8988T (cell line): ENCODE measurements at regions not wholly inside any gene's neighbourhood (a gene's known extent, or its start where the extent isn't known, plus 50 kb on each side); places are given as distances from the start of the nearest gene placed in this dataset.

Source experiments
- DNase-seq: peaks from one replicate; pipeline ENCODE4 v3.0.0; 2011

DNA sequence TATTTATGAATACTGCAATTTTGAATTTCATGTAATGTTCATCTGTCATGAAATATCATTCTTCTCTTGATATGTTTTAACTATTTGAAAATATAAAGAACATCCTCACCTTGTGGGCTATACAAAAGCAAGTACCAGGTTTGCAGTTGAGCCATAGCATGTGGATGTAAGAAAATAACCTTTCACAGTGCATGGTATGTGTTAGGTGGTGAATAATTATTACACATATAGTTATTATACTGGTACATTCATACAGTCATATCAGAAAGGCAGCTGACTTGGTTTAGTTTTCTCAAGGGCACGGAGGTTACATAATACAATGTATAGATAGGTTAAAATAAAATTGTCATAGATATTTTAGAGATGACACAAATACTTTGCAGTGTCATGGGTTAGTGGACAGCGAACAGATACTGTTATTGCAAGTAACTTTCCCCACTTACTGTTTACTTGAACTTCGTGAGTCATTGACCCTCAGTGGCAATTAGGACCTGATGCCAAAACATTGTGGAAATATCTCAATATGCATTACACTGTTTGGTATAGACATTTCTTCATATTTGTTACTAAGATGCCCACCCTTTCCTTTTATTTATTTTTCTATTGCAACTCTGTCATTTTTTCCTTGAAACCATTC is 445.4 kb upstream of the GOT2 start:
- no peak for DNase-seq

GRCh38 chr16:59173408-59173831 is 439.3 kb upstream of the GOT2 start:
- DNase-seq = no peak

DNA sequence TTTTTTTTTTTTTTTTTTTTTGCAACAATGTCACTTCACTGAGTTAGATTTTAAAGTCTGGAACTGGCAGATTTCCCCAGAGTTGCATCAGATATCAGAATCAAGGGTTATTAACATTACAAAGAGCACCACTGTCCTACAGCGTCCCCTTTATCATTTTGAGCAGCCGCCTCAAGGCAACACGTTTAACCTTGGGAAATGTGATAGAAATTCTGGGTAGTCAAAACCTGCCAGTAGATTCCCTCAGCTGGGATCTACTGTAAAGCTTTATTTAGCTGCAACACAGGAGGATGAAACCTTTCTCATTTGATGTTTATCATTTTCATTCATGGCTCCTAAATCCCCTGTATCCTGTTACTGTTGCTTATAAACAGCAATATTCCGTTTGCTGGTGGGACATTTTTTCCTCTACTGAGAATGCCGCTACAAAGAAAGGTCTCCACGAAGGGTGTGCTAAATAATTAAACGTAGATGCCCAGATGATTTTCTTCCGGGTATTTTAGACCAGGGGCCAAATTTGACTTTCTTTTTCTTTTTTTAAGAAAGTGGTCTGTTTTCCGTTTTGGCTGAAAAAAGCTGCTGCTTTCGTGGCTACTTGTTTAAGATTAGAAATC is 436.1 kb upstream of the GOT2 start:
- DNase-seq = no peak

GRCh38 chr16:59169168-59169567 is 435.1 kb upstream of the GOT2 start:
- no peak for DNase-seq

DNA sequence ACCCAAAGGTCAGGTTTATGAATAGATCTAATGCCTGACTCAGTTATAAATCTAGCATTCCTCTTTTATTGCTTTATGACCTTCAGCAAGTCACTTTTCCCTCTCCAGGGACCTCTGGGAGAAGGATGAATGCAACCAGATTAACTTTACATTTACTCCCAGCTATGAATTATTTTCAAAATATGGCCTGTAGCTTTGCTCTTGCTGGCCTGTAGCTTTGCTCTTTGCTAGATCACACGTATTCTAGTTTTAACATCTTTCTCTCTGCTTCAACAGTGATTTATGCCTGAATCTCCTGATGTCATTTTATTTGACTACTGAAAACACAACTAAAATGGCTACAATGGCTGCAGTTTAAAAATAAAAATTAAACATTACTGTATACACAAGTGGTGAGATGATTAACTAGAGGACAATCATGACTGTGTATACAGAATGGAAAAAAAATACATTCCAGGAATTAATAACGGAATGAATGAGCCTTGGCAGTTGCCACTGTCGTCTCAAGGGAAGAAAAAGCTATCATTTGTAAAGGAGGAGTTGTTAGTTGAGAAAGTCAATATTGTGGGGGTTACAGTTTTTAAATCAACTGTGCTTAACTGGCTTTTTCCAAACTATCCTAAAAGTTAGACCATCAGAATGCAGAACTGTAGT is 434.5 kb upstream of the GOT2 start:
- no peak for DNase-seq

DNA sequence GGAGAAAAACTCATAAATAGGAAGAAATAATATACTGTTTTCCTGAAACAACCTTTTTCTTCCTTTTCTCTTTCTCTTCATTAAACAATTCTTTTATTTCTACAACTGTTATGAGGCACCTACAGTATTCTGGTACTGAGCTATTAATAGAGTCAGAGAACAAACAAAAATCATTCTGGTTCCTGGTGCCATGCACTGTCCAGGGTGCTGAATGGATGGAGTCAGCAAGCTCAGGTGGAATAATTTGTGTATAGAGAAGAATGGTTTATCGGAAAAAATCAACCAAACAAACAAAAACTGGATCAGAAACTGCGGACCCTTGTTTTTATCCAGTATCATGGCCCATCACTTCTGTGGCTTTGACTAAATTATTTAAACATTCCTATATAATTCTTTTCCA is 430.3 kb upstream of the GOT2 start:
- DNase-seq = no peak

DNA sequence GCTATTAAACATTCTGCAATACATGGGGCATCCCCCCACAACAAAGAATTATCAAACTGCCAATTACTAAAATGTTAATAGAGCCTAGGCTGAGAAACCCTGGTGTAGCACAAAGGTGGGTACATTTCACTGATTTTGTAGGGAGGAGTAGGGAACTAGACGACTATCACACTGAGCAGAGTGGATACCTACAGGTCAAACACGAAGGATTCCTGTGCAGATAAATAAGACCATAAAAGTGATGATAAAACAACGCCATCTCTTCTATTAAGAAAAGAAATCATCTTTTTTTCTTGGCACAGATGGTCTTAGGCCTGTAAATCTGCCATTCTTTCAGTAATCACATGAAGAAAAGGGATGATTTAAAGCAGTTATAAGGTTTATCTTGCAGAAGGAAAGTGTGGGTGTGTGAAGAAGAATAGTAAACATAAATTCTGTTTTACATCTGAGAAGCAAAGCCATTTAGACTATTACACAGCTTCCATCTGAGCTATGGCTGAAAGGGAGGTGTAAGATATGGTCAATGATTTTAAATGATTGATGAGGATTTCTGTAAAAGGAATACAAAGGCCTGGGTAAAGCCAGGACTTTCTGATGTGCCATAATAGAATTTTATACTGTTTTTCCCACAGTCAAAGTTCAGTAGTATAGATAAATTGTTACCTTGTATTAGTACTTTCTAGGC is 429.4 kb upstream of the GOT2 start:
- DNase-seq = no peak

GRCh38 chr16:59161679-59162078 is 427.6 kb upstream of the GOT2 start:
- DNase-seq = no peak

DNA sequence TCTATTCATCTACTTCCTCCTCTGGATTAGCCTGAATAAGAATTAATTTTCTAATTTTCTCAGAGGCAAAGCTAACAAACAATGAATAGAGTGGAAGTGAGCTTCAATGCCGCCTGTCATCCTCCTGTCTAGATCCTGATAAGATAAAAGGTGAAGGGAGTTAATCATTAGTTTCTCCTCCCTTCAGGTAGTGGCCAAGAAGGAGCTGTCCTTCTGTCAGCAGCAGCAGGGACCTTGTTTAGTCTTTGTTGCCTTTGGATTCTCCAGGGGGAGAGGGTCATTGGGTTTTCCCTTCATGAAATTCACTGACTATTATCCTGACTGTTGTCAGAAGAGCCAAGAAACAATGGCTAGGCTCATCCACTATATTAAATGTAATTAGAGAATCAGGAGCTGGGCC is 420.2 kb upstream of the GOT2 start:
- DNase-seq = no peak

DNA sequence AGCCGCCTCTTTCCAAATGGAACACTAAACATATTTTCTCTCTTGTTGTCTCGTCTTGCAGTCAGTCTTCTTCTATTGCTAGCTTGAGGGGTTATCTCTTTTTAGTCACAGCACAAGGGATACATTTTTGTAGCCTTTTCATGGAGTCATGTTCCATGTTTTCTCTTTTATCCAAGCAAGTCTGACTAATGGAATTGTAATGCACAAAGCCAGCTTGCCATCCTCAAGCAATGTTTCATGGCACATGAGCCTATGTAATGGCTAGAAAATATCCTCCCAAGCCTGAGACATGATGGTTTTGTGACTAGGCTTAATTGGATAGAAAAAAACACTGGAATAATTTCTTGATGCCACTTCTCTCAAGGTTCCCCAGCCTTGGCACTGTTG is 414.6 kb upstream of the GOT2 start:
- DNase-seq = no peak

- no peak for DNase-seq
Observed at GRCh38 chr16:59148056-59148768, 414.1 kb upstream of the GOT2 start.

- no peak for DNase-seq
Observed at GRCh38 chr16:59146140-59146539, 412.0 kb upstream of the GOT2 start.

GRCh38 chr16:59144841-59145240 is 410.7 kb upstream of the GOT2 start:
- no peak for DNase-seq

DNA sequence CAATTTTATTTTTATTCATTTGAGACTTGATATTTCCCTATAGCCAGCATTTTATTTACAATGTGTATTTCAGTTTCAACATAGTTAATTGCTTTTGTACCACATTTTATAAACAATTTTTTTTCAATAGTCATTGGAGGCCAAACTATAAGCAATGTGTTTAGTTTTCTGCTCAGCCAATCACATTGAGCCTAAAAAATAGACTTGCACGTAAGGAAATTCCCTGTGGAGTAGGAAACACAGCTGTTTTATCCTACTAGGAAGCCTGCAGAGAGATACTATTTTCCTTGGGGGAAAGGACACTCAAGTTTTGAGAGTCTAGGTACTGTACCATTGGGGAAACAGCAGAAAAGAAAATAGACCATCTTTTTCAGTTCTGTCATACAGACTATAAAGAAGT is 410.2 kb upstream of the GOT2 start:
- DNase-seq = no peak

DNA sequence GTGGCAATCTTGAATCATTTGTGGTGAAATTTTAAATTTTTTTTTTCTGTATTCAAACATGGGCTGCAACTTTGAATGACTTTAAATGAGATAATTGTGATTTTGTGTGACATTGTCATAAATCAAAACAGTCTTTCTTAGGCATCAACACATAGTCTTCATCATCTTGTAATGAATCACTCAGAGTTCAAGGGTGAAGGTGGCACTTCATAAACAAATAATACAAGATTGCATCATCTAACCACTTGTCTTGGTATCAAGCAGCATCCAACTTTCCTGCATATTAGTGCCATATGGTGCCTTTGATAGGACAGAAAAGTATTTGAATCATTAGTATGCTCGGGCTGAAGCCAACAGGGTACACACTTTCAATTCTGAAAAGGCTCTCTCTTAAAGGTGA is 392.4 kb upstream of the GOT2 start:
- DNase-seq = no peak

DNA sequence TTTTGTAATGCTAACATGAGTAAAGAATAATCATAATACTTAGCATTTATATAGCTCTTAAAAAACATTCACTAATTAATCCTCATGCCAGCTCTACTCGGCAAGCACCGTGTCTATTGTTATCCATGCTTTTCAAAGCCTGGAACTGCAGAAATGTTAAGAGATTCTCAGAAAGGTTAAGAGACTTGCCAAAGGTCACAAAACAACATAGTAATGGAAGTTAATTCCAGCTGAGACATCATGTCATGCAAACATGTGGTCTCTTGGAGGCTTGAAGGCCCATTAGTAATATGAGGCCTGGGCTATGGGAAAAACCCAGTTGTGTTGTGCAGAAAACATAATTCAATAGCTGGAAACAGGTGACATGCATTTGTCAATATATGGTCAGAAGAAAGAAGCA is 389.9 kb upstream of the GOT2 start:
- DNase-seq = no peak

GRCh38 chr16:59123479-59123878 is 389.4 kb upstream of the GOT2 start:
- no peak for DNase-seq

DNA sequence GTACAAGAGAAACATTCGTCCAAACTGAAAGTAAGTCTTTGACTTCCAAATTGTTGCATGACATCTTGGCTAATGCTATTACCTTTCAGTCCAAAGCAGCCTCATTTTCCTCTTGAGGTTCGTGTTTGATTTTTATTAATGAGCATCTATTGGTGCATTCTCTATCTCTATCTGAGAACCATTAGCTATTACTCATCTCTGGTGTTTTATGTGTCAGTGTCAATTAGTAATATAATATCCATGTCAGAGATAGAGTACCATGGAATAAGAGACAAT is 388.1 kb upstream of the GOT2 start:
- no peak for DNase-seq

DNA sequence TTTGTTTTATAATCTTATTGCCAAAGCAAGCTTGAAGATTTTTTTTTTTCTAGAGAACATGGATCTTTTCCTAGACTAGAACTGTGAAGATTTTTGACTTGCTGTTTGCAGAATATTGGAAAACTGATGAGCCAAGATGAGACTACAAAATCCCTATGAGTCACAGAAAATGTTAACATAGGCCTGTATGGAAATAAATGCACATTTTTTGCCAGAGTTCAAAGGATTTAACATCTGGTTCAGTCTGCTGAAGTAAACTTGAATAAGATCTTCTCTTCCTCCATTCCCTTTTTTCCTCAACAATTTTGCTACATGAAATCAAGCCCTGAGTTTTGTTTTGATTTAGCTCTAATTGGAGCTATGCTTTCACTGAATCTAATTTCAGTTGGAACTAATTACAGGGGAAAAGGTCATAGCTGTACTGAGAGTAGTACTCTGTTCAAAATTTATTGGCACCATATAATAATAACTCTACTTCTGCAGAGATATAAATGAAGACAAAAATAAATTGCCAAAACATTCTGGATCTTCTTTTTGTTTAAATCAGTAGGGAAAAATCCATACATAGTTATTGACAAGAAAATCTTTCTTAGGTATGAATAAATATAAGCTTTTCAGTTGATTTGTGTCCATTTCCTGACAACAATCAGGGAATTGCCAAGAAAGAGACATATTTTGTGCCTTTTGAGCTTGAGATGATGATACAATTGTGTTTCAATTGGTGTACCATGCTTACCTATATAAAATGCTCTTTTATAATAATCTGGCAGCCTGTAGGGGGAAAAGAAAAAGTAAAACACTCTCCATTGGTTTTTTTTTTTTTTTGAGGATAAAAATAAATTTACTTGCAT is 387.5 kb upstream of the GOT2 start:
- DNase-seq = no peak

GRCh38 chr16:59116744-59117143 is 382.6 kb upstream of the GOT2 start:
- DNase-seq = no peak

GRCh38 chr16:59114790-59115189 is 380.7 kb upstream of the GOT2 start:
- no peak for DNase-seq

GRCh38 chr16:59113004-59113670 is 379.0 kb upstream of the GOT2 start:
- no peak for DNase-seq
